Trophoblast cell (in vitro differentiated cells and primary cell): ENCODE measurements at regions not wholly inside any gene's neighbourhood (a gene's known extent, or its start where the extent isn't known, plus 50 kb on each side); places are given as distances from the start of the nearest gene placed in this dataset.
A peak's percentile ranks its signal among the peaks of the same experiment; 100 is the strongest.

Experiments used
- DNase-seq, 2 donors: peaks; one replicate each; pipeline ENCODE4 v3.0.0-alpha.2; 2016
- H2AFZ ChIP-seq: 2 replicates; pipeline ENCODE4 v1.6.1; 2013; ENCODE audit warnings: low read length, moderate library complexity, mild to moderate bottlenecking; ENCODE audit not compliant: insufficient read depth, poor library complexity
- H2AK5ac ChIP-seq: 2 replicates; pipeline ENCODE4 v1.6.1; 2013; ENCODE audit warnings: mild to moderate bottlenecking, low read length
- H2BK120ac ChIP-seq: 2 replicates; pipeline ENCODE4 v1.6.1; 2013; ENCODE audit warnings: low read length, mild to moderate bottlenecking, moderate library complexity; ENCODE audit not compliant: insufficient read depth, poor library complexity
- H2BK12ac ChIP-seq: 2 replicates; pipeline ENCODE4 v1.6.1; 2013; ENCODE audit warnings: mild to moderate bottlenecking, low read length, moderate library complexity
- H2BK5ac ChIP-seq: 2 replicates; pipeline ENCODE4 v1.6.1; 2013; ENCODE audit warnings: low read length, low read depth, moderate library complexity, mild to moderate bottlenecking; ENCODE audit not compliant: poor library complexity
- H3K14ac ChIP-seq: 2 replicates; pipeline ENCODE4 v1.6.1; 2013; ENCODE audit warnings: mild to moderate bottlenecking, low read length
- H3K18ac ChIP-seq: 2 replicates; pipeline ENCODE4 v1.6.1; 2013; ENCODE audit warnings: mild to moderate bottlenecking, low read length
- H3K23ac ChIP-seq: 2 replicates; pipeline ENCODE4 v1.6.1; 2013; ENCODE audit warnings: low read length
- H3K27ac ChIP-seq: 2 replicates; pipeline ENCODE4 v1.5.1; 2013; ENCODE audit warnings: low read depth, mild to moderate bottlenecking, inconsistent platforms, low read length, moderate library complexity
- H3K27me3 ChIP-seq: 2 replicates; pipeline ENCODE4 v1.6.1; 2013; ENCODE audit warnings: inconsistent platforms, mild to moderate bottlenecking, low read length, moderate library complexity; ENCODE audit not compliant: insufficient read depth
- H3K36me3 ChIP-seq, 2 experiments: 1 replicate in 1 of 2; 2 replicates in 1 of 2; pipeline ENCODE4 v1.6.1; 2013; ENCODE audit warnings: low read length in 2 of 2, mild to moderate bottlenecking in 2 of 2, moderate library complexity in 1 of 2; ENCODE audit not compliant: insufficient read depth in 2 of 2, control insufficient read depth in 1 of 2
- H3K4ac ChIP-seq: 2 replicates; pipeline ENCODE4 v1.6.1; 2013; ENCODE audit warnings: low read depth, mild to moderate bottlenecking, low read length, moderate library complexity
- H3K4me1 ChIP-seq, 2 experiments: 1 replicate in 1 of 2; 2 replicates in 1 of 2; pipeline ENCODE4 v1.6.1; 2013; ENCODE audit warnings: low read length in 2 of 2, mild to moderate bottlenecking in 2 of 2, moderate library complexity in 1 of 2; ENCODE audit not compliant: insufficient read depth in 2 of 2, control insufficient read depth in 1 of 2
- H3K4me2 ChIP-seq: 2 replicates; pipeline ENCODE4 v1.6.1; 2013; ENCODE audit warnings: inconsistent platforms, mild to moderate bottlenecking, low read length, moderate library complexity
- H3K4me3 ChIP-seq: 2 replicates; pipeline ENCODE4 v1.5.1; 2013; ENCODE audit warnings: mild to moderate bottlenecking, low read depth, low read length, inconsistent platforms
- H3K79me1 ChIP-seq: one replicate; pipeline ENCODE4 v1.6.1; 2013; ENCODE audit warnings: low read length
- H3K79me2 ChIP-seq: 2 replicates; pipeline ENCODE4 v1.6.1; 2013; ENCODE audit warnings: low read length, mild to moderate bottlenecking; ENCODE audit not compliant: control insufficient read depth, insufficient read depth, poor library complexity
- H3K9ac ChIP-seq: 2 replicates; pipeline ENCODE4 v1.6.1; 2013; ENCODE audit warnings: mild to moderate bottlenecking, low read length
- H3K9me3 ChIP-seq: 2 replicates; pipeline ENCODE4 v1.6.1; 2013; ENCODE audit warnings: low read depth, mild to moderate bottlenecking, control low read depth, inconsistent platforms, low read length; ENCODE audit not compliant: insufficient read depth
- H4K12ac ChIP-seq: 2 replicates; pipeline ENCODE4 v1.6.1; 2013; ENCODE audit warnings: low read depth, mild to moderate bottlenecking, low read length, moderate library complexity
- H4K8ac ChIP-seq: 2 replicates; pipeline ENCODE4 v1.6.1; 2013; ENCODE audit warnings: low read depth, mild to moderate bottlenecking, low read length, moderate library complexity
- H4K91ac ChIP-seq: one replicate; pipeline ENCODE4 v1.6.1; 2013; ENCODE audit warnings: low read depth, mild to moderate bottlenecking, low read length, moderate library complexity
- WGBS: extraction: QIAGEN DNeasy Blood & Tissue Kit; methylation state at CpG from one replicate; pipeline ENCODE4 v1.1.7; 2013; ENCODE audit warnings: missing lambda C conversion rate; ENCODE audit not compliant: insufficient read length, insufficient coverage; ENCODE audit errors: extremely low coverage; 5-methylcytosine and 5-hydroxymethylcytosine counted together

DNA sequence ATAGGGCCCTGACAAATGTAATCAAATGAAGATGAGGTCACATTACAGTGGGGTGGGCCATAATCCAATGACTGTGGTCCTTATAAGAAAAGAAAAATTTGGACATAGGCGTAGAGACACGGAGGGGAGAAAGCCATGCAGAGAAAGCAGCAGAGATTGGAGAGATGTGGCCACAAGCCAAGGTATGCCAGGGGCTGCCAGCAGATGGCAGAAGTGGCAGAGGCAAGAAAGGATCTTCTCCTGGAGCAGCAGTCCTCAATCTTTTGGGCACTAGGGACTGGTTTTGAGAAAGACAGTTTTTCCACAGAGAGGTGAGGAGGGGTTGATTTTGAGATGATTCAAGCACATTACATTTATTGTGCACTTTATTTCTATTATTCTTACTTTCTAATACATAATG lies 355.1 kb downstream of the NPHP4 start:
- no peak overlapping the region for H3K14ac ChIP-seq
- no peak overlapping the region for H3K23ac ChIP-seq
- H2BK12ac ChIP-seq, result no peak overlapping the region
- H3K18ac ChIP-seq, result no peak overlapping the region
- no peak overlapping the region for H2BK120ac ChIP-seq
- no peak overlapping the region for H3K27ac ChIP-seq
- H3K4me3 ChIP-seq, result no peak overlapping the region
- no peak overlapping the region for H4K12ac ChIP-seq
- H2AFZ ChIP-seq, result no peak overlapping the region
- no peaks in the 10 kb centered on the region for H3K79me1 ChIP-seq
- DNase-seq, result peak in 1 of 2 donors; percentile 49
- no peaks in the 10 kb centered on the region for H3K36me3 ChIP-seq
- no CpG with 5 or more reads among the region's 2 CpGs for WGBS
- H3K4ac ChIP-seq, result no peak overlapping the region
- H3K79me2 ChIP-seq, result no peaks in the 10 kb centered on the region
- no peak overlapping the region for H4K8ac ChIP-seq
- H3K9ac ChIP-seq, result no peak overlapping the region
- no peaks in the 10 kb centered on the region for H3K27me3 ChIP-seq
- no peak overlapping the region for H2BK5ac ChIP-seq
- no peak overlapping the region for H2AK5ac ChIP-seq
- no peak overlapping the region for H4K91ac ChIP-seq
- no peak overlapping the region for H3K4me2 ChIP-seq
- peaks cover under 1 to 5% of the 10 kb centered on the region in 2 experiments for H3K4me1 ChIP-seq
- H3K9me3 ChIP-seq, result peaks cover 4% of the 10 kb centered on the region

DNA sequence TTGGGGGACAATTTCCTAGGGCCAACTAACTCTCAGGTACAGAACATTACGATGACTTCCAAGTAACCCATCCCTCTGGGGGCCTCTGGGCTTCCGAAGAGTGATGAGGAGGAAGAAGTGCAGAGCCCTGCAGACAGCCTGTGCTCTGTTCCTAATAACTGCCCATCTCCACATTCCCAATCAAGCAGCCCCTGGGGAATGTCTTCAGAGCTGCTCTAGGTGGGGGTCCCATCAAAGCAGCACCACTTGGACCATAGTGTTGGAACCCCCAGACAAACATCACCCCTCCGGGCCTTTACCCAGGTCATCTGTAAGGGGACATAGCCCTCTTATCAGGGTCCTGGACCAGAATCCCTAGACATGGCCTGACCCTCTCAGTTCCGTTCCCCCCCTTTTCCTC lies 357.3 kb downstream of the NPHP4 start:
- no peaks in the 10 kb centered on the region for H3K79me2 ChIP-seq
- H3K9me3 ChIP-seq, result peaks cover 3% of the 10 kb centered on the region
- H3K4me1 ChIP-seq, result peaks cover 4 to 7% of the 10 kb centered on the region in 2 experiments
- no peak overlapping the region for H4K91ac ChIP-seq
- H3K27ac ChIP-seq, result no peak overlapping the region
- H3K36me3 ChIP-seq, result no peaks in the 10 kb centered on the region
- no peaks in the 10 kb centered on the region for H3K79me1 ChIP-seq
- DNase-seq, result no peak
- H3K14ac ChIP-seq, result no peak overlapping the region
- H3K4me2 ChIP-seq, result no peak overlapping the region
- no peaks in the 10 kb centered on the region for H3K27me3 ChIP-seq
- no peak overlapping the region for H3K4ac ChIP-seq
- no peak overlapping the region for H4K8ac ChIP-seq
- no peak overlapping the region for H3K4me3 ChIP-seq
- H2BK5ac ChIP-seq, result no peak overlapping the region
- H2BK120ac ChIP-seq, result no peak overlapping the region
- no peak overlapping the region for H2BK12ac ChIP-seq
- no peak overlapping the region for H3K23ac ChIP-seq
- H2AK5ac ChIP-seq, result no peak overlapping the region
- no peak overlapping the region for H3K9ac ChIP-seq
- H2AFZ ChIP-seq, result no peak overlapping the region
- H4K12ac ChIP-seq, result no peak overlapping the region
- WGBS, result no CpG with 5 or more reads among the region's 4 CpGs
- H3K18ac ChIP-seq, result no peak overlapping the region

DNA sequence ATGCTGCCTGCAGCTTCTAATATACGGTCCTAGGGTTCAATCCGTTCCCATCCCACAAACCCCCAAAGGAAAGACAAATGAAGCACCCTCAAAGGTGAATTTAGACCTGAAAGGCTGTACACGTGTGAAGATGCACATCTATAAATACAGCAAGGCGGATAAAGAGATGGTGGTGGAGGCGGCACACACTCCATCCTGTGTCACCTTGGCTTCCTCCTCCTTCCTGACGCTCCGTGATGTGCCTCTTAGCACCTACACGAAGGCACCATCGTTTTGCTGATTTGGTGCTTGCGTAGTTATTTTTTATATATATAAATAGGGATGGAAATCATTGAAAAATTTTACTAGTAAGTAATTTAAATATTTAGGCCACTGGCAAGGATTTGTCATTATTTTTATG lies 359.4 kb downstream of the NPHP4 start:
- peaks cover 4 to 7% of the 10 kb centered on the region in 2 experiments for H3K4me1 ChIP-seq
- no peak for DNase-seq
- no peak overlapping the region for H2BK12ac ChIP-seq
- H3K9ac ChIP-seq, result no peak overlapping the region
- H3K9me3 ChIP-seq, result peaks cover 3% of the 10 kb centered on the region
- no peak overlapping the region for H3K14ac ChIP-seq
- no peak overlapping the region for H4K91ac ChIP-seq
- H4K8ac ChIP-seq, result no peak overlapping the region
- no peak overlapping the region for H4K12ac ChIP-seq
- H2AFZ ChIP-seq, result no peak overlapping the region
- H3K79me1 ChIP-seq, result no peaks in the 10 kb centered on the region
- no peak overlapping the region for H2AK5ac ChIP-seq
- no peak overlapping the region for H3K27ac ChIP-seq
- no CpG with 5 or more reads among the region's 10 CpGs for WGBS
- no peak overlapping the region for H3K18ac ChIP-seq
- H3K4me3 ChIP-seq, result no peak overlapping the region
- no peak overlapping the region for H2BK5ac ChIP-seq
- no peaks in the 10 kb centered on the region for H3K79me2 ChIP-seq
- H3K4me2 ChIP-seq, result no peak overlapping the region
- H2BK120ac ChIP-seq, result no peak overlapping the region
- H3K23ac ChIP-seq, result no peak overlapping the region
- H3K4ac ChIP-seq, result no peak overlapping the region
- no peaks in the 10 kb centered on the region for H3K36me3 ChIP-seq
- no peaks in the 10 kb centered on the region for H3K27me3 ChIP-seq

DNA sequence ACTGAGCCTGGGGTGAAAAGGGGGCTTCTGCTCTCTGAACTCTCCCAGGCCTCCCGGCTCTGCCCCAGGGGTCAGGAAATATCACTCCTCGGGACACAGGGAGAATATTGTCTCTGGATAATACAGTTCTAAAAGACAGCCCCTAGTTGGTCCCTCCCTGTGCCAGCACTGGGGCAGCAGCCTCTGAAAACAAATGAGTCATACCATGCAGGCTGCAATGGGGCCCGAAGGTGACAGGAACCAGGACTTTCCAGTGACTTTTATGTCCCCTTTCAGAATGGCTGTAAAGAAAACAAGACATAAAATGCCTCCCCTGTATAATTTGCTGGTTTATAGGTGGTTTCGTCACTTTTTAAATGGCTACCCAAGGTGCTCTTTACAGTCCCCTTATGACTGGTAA lies 360.0 kb downstream of the NPHP4 start:
- H2BK120ac ChIP-seq, result no peak overlapping the region
- H4K8ac ChIP-seq, result no peak overlapping the region
- H3K23ac ChIP-seq, result no peak overlapping the region
- H3K4ac ChIP-seq, result no peak overlapping the region
- no peak overlapping the region for H2AK5ac ChIP-seq
- no peak overlapping the region for H3K4me2 ChIP-seq
- H2AFZ ChIP-seq, result no peak overlapping the region
- no peaks in the 10 kb centered on the region for H3K27me3 ChIP-seq
- no peak overlapping the region for H4K12ac ChIP-seq
- no peaks in the 10 kb centered on the region for H3K79me2 ChIP-seq
- no peak overlapping the region for H2BK5ac ChIP-seq
- H3K27ac ChIP-seq, result no peak overlapping the region
- no peak overlapping the region for H3K18ac ChIP-seq
- DNase-seq, result no peak
- peaks cover 4 to 7% of the 10 kb centered on the region in 2 experiments for H3K4me1 ChIP-seq
- H3K79me1 ChIP-seq, result no peaks in the 10 kb centered on the region
- no peak overlapping the region for H3K4me3 ChIP-seq
- H3K9ac ChIP-seq, result no peak overlapping the region
- no peaks in the 10 kb centered on the region for H3K36me3 ChIP-seq
- H3K9me3 ChIP-seq, result peaks cover 2% of the 10 kb centered on the region
- H3K14ac ChIP-seq, result no peak overlapping the region
- no peak overlapping the region for H2BK12ac ChIP-seq
- no peak overlapping the region for H4K91ac ChIP-seq
- WGBS, result no CpG with 5 or more reads among the region's 4 CpGs
